ENCODE measurements at regions not wholly inside any gene's neighbourhood (a gene's known extent, or its start where the extent isn't known, plus 50 kb on each side); places are given as distances from the start of the nearest gene placed in this dataset.

DNA sequence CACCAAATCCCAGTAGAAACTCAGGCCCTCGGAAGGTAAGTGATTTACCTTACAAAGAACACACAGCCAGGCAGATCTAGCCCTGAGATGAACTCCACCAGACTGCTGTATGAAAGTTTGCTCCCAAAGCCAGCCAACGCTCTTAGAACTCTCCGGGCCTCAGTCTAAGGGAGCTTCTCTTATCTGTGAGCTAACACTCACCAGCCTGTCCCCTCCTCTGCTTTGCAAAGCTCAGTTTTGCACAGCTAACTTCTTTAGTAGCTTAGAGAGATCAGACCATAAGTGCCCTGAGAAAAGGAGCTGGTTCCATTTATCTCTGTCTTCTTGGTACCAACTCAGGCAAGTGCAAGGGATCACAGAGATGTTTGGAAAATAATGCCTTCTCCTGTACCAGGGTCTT, 195.8 kb upstream of the JUN start:
- ATAC-seq (peak; percentile 89), DNase-seq (ENCODE audit: extremely low read depth in 1 of 4, low spot score in 3 of 4) (peak in 2 of 4 experiments; percentile 24 to 77), FAIRE-seq (no peak)
- Histone ChIP-seq H3K79me2 (ENCODE audit: control insufficient read depth, insufficient read depth, low read length) (no peaks in the 10 kb centered on the region), H4K20me1 (replicated peaks; ENCODE audit: control insufficient read depth, insufficient read depth, low read length) (no peaks in the 10 kb centered on the region), H3K4me1 (replicated peaks in 1 of 2; ENCODE audit: control insufficient read depth in 2 of 2, insufficient read depth in 2 of 2, low read length in 2 of 2) (peaks cover 4 to 28% of the 10 kb centered on the region in 2 experiments), H3K9me1 (ENCODE audit: control insufficient read depth, insufficient read depth, low read length) (no peaks in the 10 kb centered on the region), H3K36me3 (ENCODE audit: control insufficient read depth, insufficient read depth, low read length) (no peaks in the 10 kb centered on the region), H3K4me3 (no peak overlapping the region), H3K27ac (ENCODE audit: extremely low read depth, low read depth, low read length) (no peak overlapping the region), H3K9me3 (replicated peaks; ENCODE audit: control insufficient read depth, insufficient read depth, low read depth, low read length) (no peaks in the 10 kb centered on the region), H2AFZ (ENCODE audit: low read depth, low read length) (no peak overlapping the region), H3K4me2 (ENCODE audit: insufficient read depth, low read length) (no peak overlapping the region; the same call in 1 of the 2 replicates), H3K9ac (ENCODE audit: insufficient read depth in 1 of 2, low read depth in 2 of 2, low read length in 2 of 2) (no peak overlapping the region), H3K27me3 (ENCODE audit: control insufficient read depth in 2 of 2, insufficient read depth in 2 of 2, low read length in 2 of 2) (no peaks in the 10 kb centered on the region)
- peak; percentile 40 for TF ChIP-seq CBFA2T2 (conservative IDR thresholded peaks at IDR 0.05)
- TF ChIP-seq DPF2 (IDR thresholded peaks at IDR 0.05): 0 out of 2 replicates have a peak, but pooled peaks have one; percentile 19
- TF ChIP-seq TEAD4 (IDR thresholded peaks at IDR 0.05; ENCODE audit: low read length): 0 out of 2 replicates have a peak, but pooled peaks have one; percentile 16
- TF ChIP-seq TEAD4 (CRISPR knock-in tag; IDR thresholded peaks at IDR 0.05; ENCODE audit: borderline replicate concordance): no peak
- peak; percentile 33; the same call in 1 of the 2 replicates for TF ChIP-seq NCOR1 (IDR thresholded peaks at IDR 0.05)
- 0 out of 4 replicates have a peak, but pooled peaks of 1 of the 2 experiments have one; percentile 32 for TF ChIP-seq RCOR1 (IDR thresholded peaks at IDR 0.05; ENCODE audit: borderline replicate concordance in 1 of 2, low read depth in 2 of 2, low read length in 2 of 2)
- TF ChIP-seq RAD21 (CRISPR knock-in tag; conservative IDR thresholded peaks at IDR 0.05 in 1 of 2, IDR thresholded peaks at IDR 0.05 in 1 of 2): 0 out of 4 replicates have a peak, but pooled peaks of 1 of the 2 experiments have one; percentile 18
- TF ChIP-seq ARID1B (IDR thresholded peaks at IDR 0.05): peak; percentile 44
- TF ChIP-seq NR4A1 (CRISPR knock-in tag; IDR thresholded peaks at IDR 0.05): no peak
- TF ChIP-seq NR4A1 (tag; IDR thresholded peaks at IDR 0.05): no peak
- TF ChIP-seq, protein P1, sequence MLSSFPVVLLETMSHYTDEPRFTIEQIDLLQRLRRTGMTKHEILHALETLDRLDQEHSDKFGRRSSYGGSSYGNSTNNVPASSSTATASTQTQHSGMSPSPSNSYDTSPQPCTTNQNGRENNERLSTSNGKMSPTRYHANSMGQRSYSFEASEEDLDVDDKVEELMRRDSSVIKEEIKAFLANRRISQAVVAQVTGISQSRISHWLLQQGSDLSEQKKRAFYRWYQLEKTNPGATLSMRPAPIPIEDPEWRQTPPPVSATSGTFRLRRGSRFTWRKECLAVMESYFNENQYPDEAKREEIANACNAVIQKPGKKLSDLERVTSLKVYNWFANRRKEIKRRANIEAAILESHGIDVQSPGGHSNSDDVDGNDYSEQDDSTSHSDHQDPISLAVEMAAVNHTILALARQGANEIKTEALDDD (IDR thresholded peaks at IDR 0.05): peak; percentile 64; the same call in 1 of the 2 replicates
- peak; percentile 65 for TF ChIP-seq CBFA2T3 (IDR thresholded peaks at IDR 0.05)
- TF ChIP-seq PHB (CRISPR knock-in tag; IDR thresholded peaks at IDR 0.05): no peak
- no peak for TF ChIP-seq ZNF239 (CRISPR knock-in tag; IDR thresholded peaks at IDR 0.05)
- 0 out of 2 replicates have a peak, but pooled peaks have one; percentile 3 for TF ChIP-seq SMC3 (conservative IDR thresholded peaks at IDR 0.05; ENCODE audit: insufficient read depth, low read depth, low read length)
- no peak for TF ChIP-seq SAFB2 (IDR thresholded peaks at IDR 0.05; ENCODE audit: borderline replicate concordance, low read depth, low read length, severe bottlenecking)
- 0 out of 2 replicates have a peak, but pooled peaks have one; percentile 17 for TF ChIP-seq GATA2 (CRISPR knock-in tag; IDR thresholded peaks at IDR 0.05)
- TF ChIP-seq TCF3 (CRISPR knock-in tag; IDR thresholded peaks at IDR 0.05): peak; percentile 64
- BruUV-seq (replicated peaks): no TSS peak
- ChIA-PET CTCF (ENCODE audit: low intra/inter-chr PET ratio) (no interaction called here), POLR2A (interaction anchor here (0.5 to 0.8 kb wide), 3 partner anchors 16 to 196 kb away, joined by 3 to 4 read pairs (median 4); partner anchors contain the start of gene JUN)
- in situ Hi-C loops (cut with MboI) (no loop called here), intact Hi-C loops (cut with micrococcal nuclease) (loop anchor here (5.0 kb wide), 1 partner anchor 82 kb away; no protein-coding TSS in a partner anchor)
- 0% methylated on average over 3 of the region's 3 CpGs for WGBS (ENCODE audit: insufficient coverage, low coverage, missing lambda C conversion rate)
